Ovary (tissue), 7 donors: ENCODE measurements at regions not wholly inside any gene's neighbourhood (a gene's known extent, or its start where the extent isn't known, plus 50 kb on each side); places are given as distances from the start of the nearest gene placed in this dataset.

Source experiments
- DNase-seq, 5 donors: peaks; one replicate each; pipeline ENCODE4 v3.0.0-alpha.2; 2019 to 2020
- H3K27ac ChIP-seq, 2 donors: fragments of 200-600 bp; one replicate each; pipeline versions ENCODE4 v1.5.1 to v1.8.0; 2019 to 2022
- H3K27me3 ChIP-seq: fragments of 200-600 bp; one replicate; pipeline ENCODE4 v1.8.0; 2022
- H3K36me3 ChIP-seq: fragments of 200-600 bp; sonication (generic); one replicate; pipeline ENCODE4 v1.5.1; 2019
- H3K4me1 ChIP-seq: one replicate; pipeline ENCODE4 v1.8.1; 2013; ENCODE audit warnings: mild to moderate bottlenecking, moderate library complexity; ENCODE audit not compliant: insufficient read depth
- H3K4me3 ChIP-seq: fragments of 200-600 bp; sonication (generic); one replicate; pipeline ENCODE4 v1.5.1; 2017
- H3K9me3 ChIP-seq, 2 donors: fragments of 200-600 bp in 1 of 2; sonication (generic) in 1 of 2; one replicate each; pipeline versions ENCODE4 v1.5.1 to v1.8.1; 2013 to 2019; ENCODE audit warnings: mild to moderate bottlenecking in 1 of 2, moderate library complexity in 1 of 2
- EP300 ChIP-seq: sonication (generic); formaldehyde crosslinking; IDR thresholded peaks from one replicate; pipeline ENCODE4 v1.6.1; 2017; ENCODE audit warnings: antibody characterized with exemption
- POLR2A ChIP-seq: fragments of 450-650 bp; IDR thresholded peaks from one replicate; pipeline ENCODE4 v1.6.1; 2017; ENCODE audit warnings: antibody characterized with exemption, mild to moderate bottlenecking, moderate library complexity
- WGBS, 3 donors: extraction: QIAGEN DNeasy Blood & Tissue Kit in 1 of 3; methylation state at CpG; one replicate each; pipeline versions ENCODE4 v1.1.5 to v1.1.7; 2013 to 2017; 5-methylcytosine and 5-hydroxymethylcytosine counted together
- intact Hi-C, 4 donors: fragments of 100-400 bp; cut with DNase I; formaldehyde crosslinking; loops; one replicate each; pipeline versions ENCODE4 v1.11.0 to v1.15.1; 2022 to 2023
- TF ChIP-seq, protein P1 (sequence below), 3 donors: fragments of 450-650 bp in 2 of 3; fragments of 200-600 bp in 1 of 3; IDR thresholded peaks; one replicate each; pipeline versions ENCODE4 v1.5.1 to v1.8.0; 2016 to 2022; ENCODE audit warnings: antibody characterized with exemption in 3 of 3, mild to moderate bottlenecking in 1 of 3
- donor health status: DM: no; HTN: no; CAD: no; lungs with moderate emphysema.
- donor health status: DM: no; HTN: no; CAD: no.
- donor health status: Bipolar disorder and iron deficiency.
- donor health status: DM: no; HTN: no; CAD: no.
- donor health status: DM: yes; HTN: yes; CAD: no.

GRCh38 chr13:20326809-20327208 lies 94.7 kb upstream of the GJB6 start:
- TF ChIP-seq POLR2A (no peak), EP300 (no peak)
- TF ChIP-seq, protein P1, sequence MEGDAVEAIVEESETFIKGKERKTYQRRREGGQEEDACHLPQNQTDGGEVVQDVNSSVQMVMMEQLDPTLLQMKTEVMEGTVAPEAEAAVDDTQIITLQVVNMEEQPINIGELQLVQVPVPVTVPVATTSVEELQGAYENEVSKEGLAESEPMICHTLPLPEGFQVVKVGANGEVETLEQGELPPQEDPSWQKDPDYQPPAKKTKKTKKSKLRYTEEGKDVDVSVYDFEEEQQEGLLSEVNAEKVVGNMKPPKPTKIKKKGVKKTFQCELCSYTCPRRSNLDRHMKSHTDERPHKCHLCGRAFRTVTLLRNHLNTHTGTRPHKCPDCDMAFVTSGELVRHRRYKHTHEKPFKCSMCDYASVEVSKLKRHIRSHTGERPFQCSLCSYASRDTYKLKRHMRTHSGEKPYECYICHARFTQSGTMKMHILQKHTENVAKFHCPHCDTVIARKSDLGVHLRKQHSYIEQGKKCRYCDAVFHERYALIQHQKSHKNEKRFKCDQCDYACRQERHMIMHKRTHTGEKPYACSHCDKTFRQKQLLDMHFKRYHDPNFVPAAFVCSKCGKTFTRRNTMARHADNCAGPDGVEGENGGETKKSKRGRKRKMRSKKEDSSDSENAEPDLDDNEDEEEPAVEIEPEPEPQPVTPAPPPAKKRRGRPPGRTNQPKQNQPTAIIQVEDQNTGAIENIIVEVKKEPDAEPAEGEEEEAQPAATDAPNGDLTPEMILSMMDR (IDR thresholded peaks at IDR 0.05): no peak
- intact Hi-C loops: no loop called here
- Histone ChIP-seq H3K27me3 (no peaks in the 10 kb centered on the region), H3K27ac (no peak overlapping the region), H3K36me3 (no peaks in the 10 kb centered on the region), H3K4me1 (no peaks in the 10 kb centered on the region), H3K9me3 (no peaks in the 10 kb centered on the region), H3K4me3 (no peak overlapping the region)
- WGBS, 3 donors: 72 to 92% (median 80%) methylated on average over 3 of the region's 3 CpGs
- no peak for DNase-seq

DNA sequence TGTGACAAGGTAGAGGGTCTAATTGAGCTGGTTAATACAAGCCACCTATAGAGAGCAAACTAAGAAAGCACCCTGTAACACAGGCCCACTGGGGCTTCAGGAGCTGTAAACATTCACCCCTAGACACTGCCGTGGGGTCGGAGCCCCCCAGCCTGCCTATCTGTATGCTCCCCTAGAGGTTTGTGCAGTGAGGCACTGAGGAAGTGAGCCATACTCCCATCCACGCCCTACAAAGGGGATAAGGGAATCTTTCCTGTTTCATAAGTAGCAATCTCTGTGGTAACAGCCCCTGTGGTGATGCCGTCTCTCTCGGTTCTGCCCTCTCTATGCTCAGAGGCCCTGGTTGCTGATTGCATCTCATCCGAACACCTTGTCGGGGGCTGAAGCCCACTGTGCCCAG lies 94.2 kb upstream of the GJB6 start:
- intact Hi-C loops: no loop called here
- Histone ChIP-seq H3K27me3 (no peaks in the 10 kb centered on the region), H3K36me3 (no peaks in the 10 kb centered on the region), H3K4me1 (no peaks in the 10 kb centered on the region), H3K4me3 (no peak overlapping the region), H3K9me3 (no peaks in the 10 kb centered on the region), H3K27ac (no peak overlapping the region)
- TF ChIP-seq POLR2A (no peak), EP300 (no peak)
- TF ChIP-seq, protein P1 (IDR thresholded peaks at IDR 0.05): no peak
- DNase-seq: no peak
- WGBS, 3 donors: 77 to 86% (median 78%) methylated on average over 7 of the region's 7 CpGs

- DNase-seq: no peak
- intact Hi-C loops: no loop called here
- Histone ChIP-seq H3K36me3 (no peaks in the 10 kb centered on the region), H3K4me1 (no peaks in the 10 kb centered on the region), H3K27me3 (no peaks in the 10 kb centered on the region), H3K4me3 (no peak overlapping the region), H3K9me3 (no peaks in the 10 kb centered on the region), H3K27ac (no peak overlapping the region)
- no peak for TF ChIP-seq EP300
- TF ChIP-seq POLR2A: no peak
- TF ChIP-seq, protein P1 (IDR thresholded peaks at IDR 0.05): no peak
- WGBS, 3 donors: 54 to 71% (median 65%) methylated on average over 8 of the region's 8 CpGs
Measured at GRCh38 chr13:20320885-20321284, 88.8 kb upstream of the GJB6 start.

GRCh38 chr13:20313896-20314295 lies 81.8 kb upstream of the GJB6 start:
- Histone ChIP-seq H3K36me3 (no peaks in the 10 kb centered on the region), H3K4me3 (no peak overlapping the region), H3K27me3 (no peaks in the 10 kb centered on the region), H3K9me3 (no peaks in the 10 kb centered on the region), H3K4me1 (no peaks in the 10 kb centered on the region), H3K27ac (no peak overlapping the region)
- intact Hi-C loops: no loop called here
- DNase-seq: no peak
- TF ChIP-seq, protein P1 (IDR thresholded peaks at IDR 0.05): no peak
- TF ChIP-seq EP300 (no peak), POLR2A (no peak)
- WGBS, 3 donors: 85 to 88% (median 86%) methylated on average over 5 of the region's 5 CpGs

DNA sequence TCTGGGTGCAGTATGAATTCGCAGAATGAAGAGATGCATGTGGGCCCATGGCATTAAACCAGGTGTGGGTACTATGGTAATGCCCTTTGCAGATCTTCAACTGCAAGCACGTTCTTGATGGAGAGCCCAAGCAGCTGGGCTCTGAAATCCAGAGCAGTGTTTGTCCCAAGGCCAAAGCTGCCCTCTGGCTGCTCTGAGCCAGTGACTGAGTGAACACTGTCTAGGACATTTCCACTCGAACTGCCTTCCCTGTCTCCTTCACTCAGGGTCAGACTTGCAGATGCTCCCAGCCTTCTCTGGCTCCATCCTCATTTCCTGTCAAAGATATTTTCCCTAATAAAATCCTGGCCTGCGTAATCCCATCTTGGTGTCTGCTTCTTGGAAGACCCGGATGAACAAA lies 80.2 kb upstream of the GJB6 start:
- Histone ChIP-seq H3K27me3 (no peaks in the 10 kb centered on the region), H3K27ac (no peak overlapping the region), H3K4me3 (no peak overlapping the region), H3K36me3 (no peaks in the 10 kb centered on the region), H3K9me3 (no peaks in the 10 kb centered on the region), H3K4me1 (no peaks in the 10 kb centered on the region)
- WGBS, 3 donors: 72 to 87% (median 80%) methylated on average over 5 of the region's 5 CpGs
- DNase-seq: no peak
- intact Hi-C loops: no loop called here
- TF ChIP-seq POLR2A (no peak), EP300 (no peak)
- TF ChIP-seq, protein P1 (IDR thresholded peaks at IDR 0.05): no peak
